B cell (primary cell): ENCODE measurements at regions not wholly inside any gene's neighbourhood (a gene's known extent, or its start where the extent isn't known, plus 50 kb on each side); places are given as distances from the start of the nearest gene placed in this dataset.

Experiments
- ATAC-seq: fragments of 200-7000 bp; cut with Tn5 transposase; one replicate; pipeline ENCODE4 v1.10.0; 2021; ENCODE audit warnings: low read depth, mild to moderate bottlenecking, moderate number of reproducible peaks, moderate library complexity
- CTCF ChIA-PET: fragments of 350-600 bp; sonication (Branson Sonifier 250); formaldehyde crosslinking; loops from one replicate; lab custom pipeline; 2021; ENCODE audit warnings: antibody characterized with exemption, inconsistent platforms; lab: Charles Lee
- POLR2A ChIA-PET: fragments of 350-600 bp; sonication (Branson Sonifier 250); formaldehyde crosslinking; loops from one replicate; lab custom pipeline; 2021; ENCODE audit warnings: antibody characterized with exemption; lab: Charles Lee
- DNase-seq: peaks from one replicate; pipeline ENCODE4 v3.0.0; 2013
- H2AFZ ChIP-seq: 2 replicates; pipeline ENCODE4 v1.6.1; 2012; ENCODE audit warnings: mild to moderate bottlenecking, low read depth, low read length; ENCODE audit not compliant: insufficient read depth, poor library complexity, severe bottlenecking
- H3K27ac ChIP-seq, 2 donors: 1 replicate in 1 of 2; 2 replicates in 1 of 2; pipeline ENCODE4 v1.5.1; 2012 to 2013; ENCODE audit warnings: low read length in 2 of 2, mild to moderate bottlenecking in 2 of 2, moderate library complexity in 1 of 2
- H3K27me3 ChIP-seq, 4 experiments: fragments of 200-600 bp in 1 of 4; sonication (generic) in 1 of 4; replicated peaks in 1 of 4; 1 replicate in 2 of 4; 2 replicates in 2 of 4; pipeline versions ENCODE4 v1.6.1 to v1.7.0; 2013 to 2016; ENCODE audit warnings: low read length in 3 of 4, mild to moderate bottlenecking in 2 of 4, mixed read lengths in 1 of 4, moderate library complexity in 1 of 4; ENCODE audit not compliant: insufficient read depth in 4 of 4, control insufficient read depth in 3 of 4; ENCODE audit errors: control extremely low read depth in 1 of 4
- H3K36me3 ChIP-seq, 2 experiments: replicated peaks in 1 of 2; 1 replicate in 1 of 2; 2 replicates in 1 of 2; pipeline versions ENCODE4 v1.6.1 to v1.7.1; 2013; ENCODE audit warnings: low read length in 1 of 2; ENCODE audit not compliant: insufficient read depth in 2 of 2, control insufficient read depth in 1 of 2; ENCODE audit errors: control extremely low read depth in 1 of 2, extremely low read depth in 1 of 2
- H3K4me1 ChIP-seq, 2 donors: fragments of 200-600 bp in 1 of 2; sonication (generic) in 1 of 2; 1 replicate in 1 of 2; 2 replicates in 1 of 2; pipeline versions ENCODE4 v1.5.1 to v1.6.1; 2013 to 2017; ENCODE audit warnings: low read length in 2 of 2; ENCODE audit not compliant: control insufficient read depth in 2 of 2, insufficient read depth in 2 of 2
- H3K4me2 ChIP-seq: replicated peaks from 2 replicates; pipeline ENCODE3; 2012; ENCODE audit warnings: mild to moderate bottlenecking, low read depth, low read length; ENCODE audit not compliant: poor library complexity, severe bottlenecking
- H3K4me3 ChIP-seq, 5 experiments: fragments of 200-600 bp in 1 of 5; sonication (generic) in 1 of 5; 1 replicate in 3 of 5; 2 replicates in 2 of 5; pipeline versions ENCODE4 v1.5.1 to v1.7.0; 2011 to 2016; ENCODE audit warnings: low read length in 4 of 5, mild to moderate bottlenecking in 4 of 5, low read depth in 2 of 5, control low read depth in 1 of 5, moderate library complexity in 1 of 5; ENCODE audit not compliant: insufficient read depth in 1 of 5; ENCODE audit errors: control extremely low read depth in 1 of 5, extremely low read depth in 1 of 5
- H3K79me2 ChIP-seq: fragments of 200-600 bp; sonication (generic); one replicate; pipeline ENCODE4 v1.6.0; 2016; ENCODE audit warnings: low read length; ENCODE audit not compliant: control insufficient read depth, insufficient read depth
- H3K9ac ChIP-seq: fragments of 200-600 bp; sonication (generic); 2 replicates; pipeline ENCODE4 v1.6.1; 2017; ENCODE audit warnings: mild to moderate bottlenecking, low read length, moderate library complexity
- H3K9me3 ChIP-seq, 3 donors: one replicate each; pipeline versions ENCODE4 v1.6.1 to v1.7.1; 2013; ENCODE audit warnings: low read length in 2 of 3; ENCODE audit not compliant: control insufficient read depth in 2 of 3, insufficient read depth in 1 of 3; ENCODE audit errors: control extremely low read depth in 1 of 3
- H4K20me1 ChIP-seq: 2 replicates; pipeline ENCODE4 v1.6.0; 2012; ENCODE audit warnings: mild to moderate bottlenecking, low read length; ENCODE audit not compliant: insufficient read depth, control insufficient read depth, poor library complexity, severe bottlenecking
- H3K27ac Mint-ChIP-seq: one replicate; pipeline ENCODE4 v1.8.0; 2021; ENCODE audit warnings: mixed read lengths
- H3K27me3 Mint-ChIP-seq: one replicate; pipeline ENCODE4 v1.8.0; 2021; ENCODE audit warnings: mixed read lengths
- H3K4me1 Mint-ChIP-seq: one replicate; pipeline ENCODE4 v1.8.0; 2021; ENCODE audit warnings: mixed read lengths
- H3K4me3 Mint-ChIP-seq: one replicate; pipeline ENCODE4 v1.8.0; 2021; ENCODE audit warnings: mixed read lengths
- H3K9me3 Mint-ChIP-seq: one replicate; pipeline ENCODE4 v1.8.0; 2022; ENCODE audit warnings: mixed read lengths; ENCODE audit not compliant: insufficient read depth
- CTCF ChIP-seq: fragments of 200-600 bp; IDR thresholded peaks from one replicate; pipeline ENCODE4 v1.8.0; 2022; ENCODE audit warnings: antibody characterized with exemption, mild to moderate bottlenecking
- EZH2 ChIP-seq: IDR thresholded peaks from 2 replicates; pipeline ENCODE4 v1.6.1; 2012; ENCODE audit warnings: borderline replicate concordance, low read depth, mild to moderate bottlenecking, moderate library complexity, low read length; ENCODE audit not compliant: insufficient read depth, poor library complexity, severe bottlenecking
- WGBS: methylation state at CpG from one replicate; pipeline ENCODE4 v1.1.5; 2013; ENCODE audit warnings: missing lambda C conversion rate; ENCODE audit not compliant: insufficient coverage; 5-methylcytosine and 5-hydroxymethylcytosine counted together
- intact Hi-C: fragments of 100-400 bp; cut with micrococcal nuclease; formaldehyde crosslinking; loops from one replicate; pipeline ENCODE4 v1.10.0; 2022

- H3K79me2 ChIP-seq: no peaks in the 10 kb centered on the region
- H3K9ac ChIP-seq: no peak overlapping the region
- CTCF ChIA-PET: no interaction called here
- H3K4me3 Mint-ChIP-seq: no peak overlapping the region
- H3K27me3 ChIP-seq: no peaks in the 10 kb centered on the region
- ATAC-seq (no peak), DNase-seq (no peak)
- no peaks in the 10 kb centered on the region for H3K9me3 Mint-ChIP-seq
- H3K4me2 ChIP-seq: no peak overlapping the region
- H3K4me1 Mint-ChIP-seq: no peaks in the 10 kb centered on the region
- POLR2A ChIA-PET: no interaction called here
- TF ChIP-seq EZH2 (no peak), CTCF (no peak)
- no peak overlapping the region for H3K27ac Mint-ChIP-seq
- no peaks in the 10 kb centered on the region for H3K4me1 ChIP-seq
- H4K20me1 ChIP-seq: no peaks in the 10 kb centered on the region
- 100% methylated on average over 1 of the region's 3 CpGs for WGBS
- intact Hi-C loops: no loop called here
- H3K4me3 ChIP-seq: no peak overlapping the region
- no peaks in the 10 kb centered on the region for H3K9me3 ChIP-seq
- no peak overlapping the region for H3K27ac ChIP-seq
- H3K36me3 ChIP-seq: no peaks in the 10 kb centered on the region
- H2AFZ ChIP-seq: no peak overlapping the region
- no peaks in the 10 kb centered on the region for H3K27me3 Mint-ChIP-seq
These were observed 116.2 kb downstream of the ZFP64 start for GRCh38 chr20:52075400-52075799.

GRCh38 chr20:52071136-52071535 lies 120.4 kb downstream of the ZFP64 start:
- Mint-ChIP-seq H3K4me3 (no peak overlapping the region), H3K4me1 (no peaks in the 10 kb centered on the region), H3K27me3 (no peaks in the 10 kb centered on the region), H3K9me3 (no peaks in the 10 kb centered on the region), H3K27ac (no peak overlapping the region)
- intact Hi-C loops: no loop called here
- POLR2A ChIA-PET: no interaction called here
- Histone ChIP-seq H3K4me2 (no peak overlapping the region), H3K4me3 (no peak overlapping the region), H3K27me3 (no peaks in the 10 kb centered on the region), H3K79me2 (no peaks in the 10 kb centered on the region), H4K20me1 (no peaks in the 10 kb centered on the region), H3K27ac (no peak overlapping the region), H3K36me3 (no peaks in the 10 kb centered on the region), H3K4me1 (no peaks in the 10 kb centered on the region), H2AFZ (no peak overlapping the region), H3K9me3 (no peaks in the 10 kb centered on the region), H3K9ac (no peak overlapping the region)
- DNase-seq: no peak
- ATAC-seq: no peak
- WGBS: no CpG with 5 or more reads among the region's 2 CpGs
- CTCF ChIA-PET: no interaction called here
- TF ChIP-seq CTCF (no peak), EZH2 (no peak)
